Panc1 (cell line): ENCODE measurements at regions not wholly inside any gene's neighbourhood (a gene's known extent, or its start where the extent isn't known, plus 50 kb on each side); places are given as distances from the start of the nearest gene placed in this dataset.

Experiments
- ATAC-seq: fragments of 200-7000 bp; cut with Tn5 transposase; 2 replicates; pipeline ENCODE4 v1.9.1; 2020; ENCODE audit warnings: mild to moderate bottlenecking, moderate library complexity
- BruUV-seq: library from RNA; stranded (reverse); fragments of 400-500 nt; replicated peaks from 2 replicates; lab custom pipeline; 2021; lab: Mats Ljungman, UMichigan
- CTCF ChIA-PET: fragments of 300-600 bp; sonication (Branson Sonifier 250); formaldehyde crosslinking; loops from one replicate; lab custom pipeline; 2022; ENCODE audit warnings: antibody characterized with exemption; lab: Charles Lee
- POLR2A ChIA-PET: fragments of 300-600 bp; sonication (Branson Sonifier 250); formaldehyde crosslinking; loops from one replicate; lab custom pipeline; 2022; ENCODE audit warnings: antibody characterized with exemption; lab: Charles Lee
- DNase-seq: peaks from one replicate; pipeline ENCODE4 v3.0.0-alpha.2; 2010; ENCODE audit warnings: low read depth, low spot score
- H3K27ac ChIP-seq: 2 replicates; pipeline ENCODE4 v1.5.1; 2011; ENCODE audit warnings: mild to moderate bottlenecking, low read length, inconsistent platforms
- H3K27me3 ChIP-seq: fragments of 200-500 bp; sonication (Bioruptor generic); 2 replicates; pipeline ENCODE4 v1.6.0; 2014; ENCODE audit warnings: low read length, inconsistent platforms; ENCODE audit not compliant: control insufficient read depth, insufficient read depth
- H3K36me3 ChIP-seq: fragments of 200-500 bp; sonication (Bioruptor generic); 2 replicates; pipeline ENCODE4 v1.5.1; 2014; ENCODE audit warnings: inconsistent platforms, mild to moderate bottlenecking, low read length, moderate library complexity; ENCODE audit not compliant: control insufficient read depth, insufficient read depth
- H3K4me1 ChIP-seq: 2 replicates; pipeline ENCODE4 v1.5.1; 2011; ENCODE audit warnings: inconsistent platforms, mild to moderate bottlenecking, low read length, moderate library complexity; ENCODE audit not compliant: control insufficient read depth, insufficient read depth
- H3K4me3 ChIP-seq, 2 experiments: 2 replicates each; pipeline ENCODE4 v1.5.1; 2011 to 2012; ENCODE audit warnings: low read depth in 2 of 2, low read length in 2 of 2, mild to moderate bottlenecking in 2 of 2, inconsistent platforms in 1 of 2, moderate library complexity in 1 of 2
- H3K9me3 ChIP-seq: fragments of 200-500 bp; sonication (Bioruptor generic); 2 replicates; pipeline ENCODE4 v1.5.1; 2014; ENCODE audit warnings: low read depth, mild to moderate bottlenecking, inconsistent platforms, low read length, moderate library complexity; ENCODE audit not compliant: control insufficient read depth, insufficient read depth
- POLR2AphosphoS5 ChIP-seq: IDR thresholded peaks from 2 replicates; pipeline ENCODE4 v1.6.1; 2012; ENCODE audit warnings: mild to moderate bottlenecking, low read depth, low read length, moderate library complexity
- SIN3A ChIP-seq: IDR thresholded peaks from 2 replicates; pipeline ENCODE4 v1.6.1; 2012; ENCODE audit warnings: low read depth, mild to moderate bottlenecking, low read length, moderate library complexity, borderline replicate concordance; ENCODE audit not compliant: insufficient read depth
- TCF7L2 ChIP-seq: IDR thresholded peaks from 2 replicates; pipeline ENCODE4 v1.6.1; 2011; ENCODE audit warnings: mild to moderate bottlenecking, low read depth, low read length, inconsistent platforms
- in situ Hi-C: cut with HindIII; loops from 2 replicates; pipeline ENCODE4 v1.10.0; 2016; ENCODE audit warnings: low sequenced_read_pairs, low pct_unique_long_range_greater_than_20kb
- intact Hi-C: fragments of 100-400 bp; cut with micrococcal nuclease; formaldehyde crosslinking; loops from one replicate; pipeline ENCODE4 v1.10.0; 2022; ENCODE audit not compliant: unreplicated experiment
- TF ChIP-seq, protein P1 (sequence below), 2 experiments: IDR thresholded peaks; 2 replicates each; pipeline ENCODE4 v1.6.1; 2011 to 2012; ENCODE audit warnings: low read depth in 2 of 2, control low read depth in 1 of 2, low read length in 1 of 2, mild to moderate bottlenecking in 1 of 2, moderate library complexity in 1 of 2; ENCODE audit not compliant: insufficient read depth in 1 of 2
- TF ChIP-seq, protein P2 (sequence below): fragments of 450-650 bp; IDR thresholded peaks from 2 replicates; pipeline ENCODE4 v1.5.1; 2017; ENCODE audit warnings: mild to moderate bottlenecking

DNA sequence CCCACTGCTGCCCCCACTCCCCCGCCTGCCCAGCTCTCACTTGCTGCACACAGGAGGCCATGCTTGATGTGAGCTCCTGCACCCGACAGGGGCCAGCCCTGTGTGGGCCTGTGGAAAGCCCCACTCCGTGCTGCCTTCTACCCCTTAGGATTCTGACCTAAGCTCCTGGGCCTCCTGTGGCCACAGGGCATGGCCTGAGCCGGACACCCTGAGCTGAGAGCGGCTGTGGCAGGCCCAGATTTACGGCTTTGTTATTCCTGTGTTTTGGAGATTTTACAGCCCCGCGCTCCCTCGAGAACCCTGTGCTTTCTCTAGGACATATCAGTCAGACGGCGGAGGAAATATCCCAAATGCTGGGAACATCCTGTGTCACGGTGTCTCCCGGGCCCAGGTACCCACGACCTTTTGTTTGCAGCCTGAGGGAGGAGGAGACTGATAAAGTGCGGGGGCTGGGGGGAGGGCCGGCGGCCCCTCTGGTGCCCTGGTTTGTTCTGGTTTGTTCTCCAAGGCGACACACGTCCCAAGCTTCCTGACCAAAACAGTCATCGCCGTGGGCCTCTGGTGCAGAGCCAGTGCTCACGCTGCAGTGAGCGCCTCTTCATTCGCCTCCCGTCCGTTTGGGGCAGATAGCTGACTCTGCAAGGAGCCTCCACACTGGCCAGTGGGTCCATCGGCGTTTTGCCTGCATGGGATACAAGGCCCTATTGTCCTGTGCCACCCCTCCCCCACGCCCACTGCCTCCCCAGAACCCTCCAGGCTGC lies 363.4 kb downstream of the C16orf95 start:
- in situ Hi-C loops (no loop called here), intact Hi-C loops (no loop called here)
- H3K4me3 ChIP-seq: no peak overlapping the region
- BruUV-seq: no TSS peak
- no peaks in the 10 kb centered on the region for H3K27me3 ChIP-seq
- ATAC-seq (no peak), DNase-seq (no peak)
- POLR2A ChIA-PET: no interaction called here
- no peak overlapping the region for H3K27ac ChIP-seq
- H3K36me3 ChIP-seq: no peaks in the 10 kb centered on the region
- no peaks in the 10 kb centered on the region for H3K9me3 ChIP-seq
- TF ChIP-seq, protein P1, sequence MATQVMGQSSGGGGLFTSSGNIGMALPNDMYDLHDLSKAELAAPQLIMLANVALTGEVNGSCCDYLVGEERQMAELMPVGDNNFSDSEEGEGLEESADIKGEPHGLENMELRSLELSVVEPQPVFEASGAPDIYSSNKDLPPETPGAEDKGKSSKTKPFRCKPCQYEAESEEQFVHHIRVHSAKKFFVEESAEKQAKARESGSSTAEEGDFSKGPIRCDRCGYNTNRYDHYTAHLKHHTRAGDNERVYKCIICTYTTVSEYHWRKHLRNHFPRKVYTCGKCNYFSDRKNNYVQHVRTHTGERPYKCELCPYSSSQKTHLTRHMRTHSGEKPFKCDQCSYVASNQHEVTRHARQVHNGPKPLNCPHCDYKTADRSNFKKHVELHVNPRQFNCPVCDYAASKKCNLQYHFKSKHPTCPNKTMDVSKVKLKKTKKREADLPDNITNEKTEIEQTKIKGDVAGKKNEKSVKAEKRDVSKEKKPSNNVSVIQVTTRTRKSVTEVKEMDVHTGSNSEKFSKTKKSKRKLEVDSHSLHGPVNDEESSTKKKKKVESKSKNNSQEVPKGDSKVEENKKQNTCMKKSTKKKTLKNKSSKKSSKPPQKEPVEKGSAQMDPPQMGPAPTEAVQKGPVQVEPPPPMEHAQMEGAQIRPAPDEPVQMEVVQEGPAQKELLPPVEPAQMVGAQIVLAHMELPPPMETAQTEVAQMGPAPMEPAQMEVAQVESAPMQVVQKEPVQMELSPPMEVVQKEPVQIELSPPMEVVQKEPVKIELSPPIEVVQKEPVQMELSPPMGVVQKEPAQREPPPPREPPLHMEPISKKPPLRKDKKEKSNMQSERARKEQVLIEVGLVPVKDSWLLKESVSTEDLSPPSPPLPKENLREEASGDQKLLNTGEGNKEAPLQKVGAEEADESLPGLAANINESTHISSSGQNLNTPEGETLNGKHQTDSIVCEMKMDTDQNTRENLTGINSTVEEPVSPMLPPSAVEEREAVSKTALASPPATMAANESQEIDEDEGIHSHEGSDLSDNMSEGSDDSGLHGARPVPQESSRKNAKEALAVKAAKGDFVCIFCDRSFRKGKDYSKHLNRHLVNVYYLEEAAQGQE (IDR thresholded peaks at IDR 0.05; ENCODE audit: insufficient read depth in 1 of 2, low read depth in 2 of 2, low read length in 1 of 2): no peak
- TF ChIP-seq SIN3A: no peak
- TF ChIP-seq POLR2AphosphoS5: no peak
- TF ChIP-seq, protein P2, sequence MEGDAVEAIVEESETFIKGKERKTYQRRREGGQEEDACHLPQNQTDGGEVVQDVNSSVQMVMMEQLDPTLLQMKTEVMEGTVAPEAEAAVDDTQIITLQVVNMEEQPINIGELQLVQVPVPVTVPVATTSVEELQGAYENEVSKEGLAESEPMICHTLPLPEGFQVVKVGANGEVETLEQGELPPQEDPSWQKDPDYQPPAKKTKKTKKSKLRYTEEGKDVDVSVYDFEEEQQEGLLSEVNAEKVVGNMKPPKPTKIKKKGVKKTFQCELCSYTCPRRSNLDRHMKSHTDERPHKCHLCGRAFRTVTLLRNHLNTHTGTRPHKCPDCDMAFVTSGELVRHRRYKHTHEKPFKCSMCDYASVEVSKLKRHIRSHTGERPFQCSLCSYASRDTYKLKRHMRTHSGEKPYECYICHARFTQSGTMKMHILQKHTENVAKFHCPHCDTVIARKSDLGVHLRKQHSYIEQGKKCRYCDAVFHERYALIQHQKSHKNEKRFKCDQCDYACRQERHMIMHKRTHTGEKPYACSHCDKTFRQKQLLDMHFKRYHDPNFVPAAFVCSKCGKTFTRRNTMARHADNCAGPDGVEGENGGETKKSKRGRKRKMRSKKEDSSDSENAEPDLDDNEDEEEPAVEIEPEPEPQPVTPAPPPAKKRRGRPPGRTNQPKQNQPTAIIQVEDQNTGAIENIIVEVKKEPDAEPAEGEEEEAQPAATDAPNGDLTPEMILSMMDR: no peak
- no peak for TF ChIP-seq TCF7L2
- CTCF ChIA-PET: no interaction called here
- no peaks in the 10 kb centered on the region for H3K4me1 ChIP-seq

DNA sequence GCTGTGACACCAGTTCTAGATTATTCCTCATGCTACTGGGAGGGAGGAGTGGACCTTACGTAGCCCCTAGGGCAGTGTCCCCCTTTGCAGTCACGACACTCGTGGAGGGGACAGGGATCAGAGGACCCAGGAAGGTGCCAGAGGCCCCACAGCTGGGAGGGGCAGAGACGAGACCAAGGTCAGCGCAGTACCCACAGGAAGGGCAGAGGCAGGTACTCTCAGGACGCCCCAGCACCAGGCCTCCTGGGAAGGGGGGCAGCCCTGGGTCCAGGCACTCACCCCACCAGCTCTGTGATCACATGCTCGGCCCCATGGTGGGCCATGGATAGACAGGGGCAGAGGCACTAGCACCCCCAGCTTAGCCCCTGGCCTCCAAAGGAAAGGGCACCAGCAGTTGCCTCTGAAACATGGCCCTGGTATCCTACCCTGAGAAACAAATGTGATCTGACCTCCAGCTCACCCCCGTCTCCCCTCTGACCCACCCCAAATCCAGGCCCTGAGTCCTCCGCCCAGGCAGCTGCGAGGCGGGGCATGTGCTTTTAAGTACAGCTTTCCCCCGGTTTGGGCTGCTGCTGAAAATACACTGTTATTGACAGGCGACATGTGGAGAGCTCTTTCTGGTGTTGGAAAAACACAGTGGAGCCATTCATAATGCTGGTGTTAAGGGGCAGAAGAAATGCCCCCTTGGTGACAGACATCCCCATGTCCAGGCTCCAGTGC lies 361.9 kb downstream of the C16orf95 start:
- Histone ChIP-seq H3K27ac (no peak overlapping the region), H3K4me1 (no peaks in the 10 kb centered on the region), H3K9me3 (no peaks in the 10 kb centered on the region), H3K36me3 (no peaks in the 10 kb centered on the region), H3K27me3 (no peaks in the 10 kb centered on the region), H3K4me3 (no peak overlapping the region)
- ATAC-seq (no peak), DNase-seq (no peak)
- in situ Hi-C loops (no loop called here), intact Hi-C loops (no loop called here)
- no TSS peak for BruUV-seq
- no peak for TF ChIP-seq TCF7L2
- TF ChIP-seq, protein P2: no peak
- no peak for TF ChIP-seq SIN3A
- no peak for TF ChIP-seq POLR2AphosphoS5
- TF ChIP-seq, protein P1 (IDR thresholded peaks at IDR 0.05; ENCODE audit: insufficient read depth in 1 of 2, low read depth in 2 of 2, low read length in 1 of 2): no peak
- POLR2A ChIA-PET: no interaction called here
- CTCF ChIA-PET: interaction anchor here (0.6 kb wide), 2 partner anchors 163 to 882 kb away, joined by 3 read pairs; no protein-coding TSS in a partner anchor
